ENCODE measurements at regions not wholly inside any gene's neighbourhood (a gene's known extent, or its start where the extent isn't known, plus 50 kb on each side); places are given as distances from the start of the nearest gene placed in this dataset.
A peak's percentile ranks its signal among the peaks of the same experiment; 100 is the strongest.
"Not testable (repeated sequence)": the region's sequence is repeated elsewhere in the genome, so short reads cannot be mapped to it uniquely, and the experiment has no call there.

- DNase-seq: no peak
Measured at GRCh38 chr7:68203251-68203650, 1206.6 kb downstream of the TYW1 start.

GRCh38 chr7:68205826-68206225 lies 1209.2 kb downstream of the TYW1 start:
- no peak for DNase-seq

GRCh38 chr7:68206946-68207485 lies 1210.4 kb downstream of the TYW1 start:
- no peak for DNase-seq

GRCh38 chr7:68207676-68208075 lies 1211.0 kb downstream of the TYW1 start:
- DNase-seq: no peak

GRCh38 chr7:68209486-68209885 lies 1212.9 kb downstream of the TYW1 start:
- no peak for DNase-seq

GRCh38 chr7:68213838-68214237 lies 1217.2 kb downstream of the TYW1 start:
- DNase-seq: no peak

GRCh38 chr7:68216051-68216450 lies 1219.4 kb downstream of the TYW1 start:
- no peak for DNase-seq

GRCh38 chr7:68217426-68217825 lies 1220.8 kb downstream of the TYW1 start:
- DNase-seq: no peak

- DNase-seq: no peak
Measured at GRCh38 chr7:68218461-68218860, 1221.8 kb downstream of the TYW1 start.

- no peak for DNase-seq
Measured at GRCh38 chr7:68222311-68222710, 1225.7 kb downstream of the TYW1 start.

- no peak for DNase-seq
Measured at GRCh38 chr7:68224041-68224741, 1227.6 kb downstream of the TYW1 start.

- not testable (repeated sequence) for DNase-seq
Measured at GRCh38 chr7:68231011-68231410, 1234.4 kb downstream of the TYW1 start.

GRCh38 chr7:68235937-68236336 lies 1239.3 kb downstream of the TYW1 start:
- no peak for DNase-seq

GRCh38 chr7:68238204-68238805 lies 1241.7 kb downstream of the TYW1 start:
- DNase-seq: no peak

GRCh38 chr7:68243128-68243527 lies 1246.5 kb downstream of the TYW1 start:
- no peak for DNase-seq

- DNase-seq: no peak
Measured at GRCh38 chr7:68244389-68244788, 1247.8 kb downstream of the TYW1 start.

GRCh38 chr7:68245688-68246087 lies 1249.1 kb downstream of the TYW1 start:
- no peak for DNase-seq

- DNase-seq: peak; percentile 90
Measured at GRCh38 chr7:68246189-68246633, 1249.6 kb downstream of the TYW1 start.

- DNase-seq: no peak
Measured at GRCh38 chr7:68247126-68247525, 1250.5 kb downstream of the TYW1 start.

GRCh38 chr7:68247571-68247970 lies 1250.9 kb downstream of the TYW1 start:
- no peak for DNase-seq

GRCh38 chr7:68248973-68249372 lies 1252.3 kb downstream of the TYW1 start:
- no peak for DNase-seq

GRCh38 chr7:68249611-68250010 lies 1253.0 kb downstream of the TYW1 start:
- no peak for DNase-seq

- no peak for DNase-seq
Measured at GRCh38 chr7:68250143-68250542, 1253.5 kb downstream of the TYW1 start.

GRCh38 chr7:68254815-68255214 lies 1258.2 kb downstream of the TYW1 start:
- not testable (repeated sequence) for DNase-seq

GRCh38 chr7:68256295-68256694 lies 1259.7 kb downstream of the TYW1 start:
- DNase-seq: no peak
